ENCODE measurements at regions not wholly inside any gene's neighbourhood (a gene's known extent, or its start where the extent isn't known, plus 50 kb on each side); places are given as distances from the start of the nearest gene placed in this dataset.

DNA sequence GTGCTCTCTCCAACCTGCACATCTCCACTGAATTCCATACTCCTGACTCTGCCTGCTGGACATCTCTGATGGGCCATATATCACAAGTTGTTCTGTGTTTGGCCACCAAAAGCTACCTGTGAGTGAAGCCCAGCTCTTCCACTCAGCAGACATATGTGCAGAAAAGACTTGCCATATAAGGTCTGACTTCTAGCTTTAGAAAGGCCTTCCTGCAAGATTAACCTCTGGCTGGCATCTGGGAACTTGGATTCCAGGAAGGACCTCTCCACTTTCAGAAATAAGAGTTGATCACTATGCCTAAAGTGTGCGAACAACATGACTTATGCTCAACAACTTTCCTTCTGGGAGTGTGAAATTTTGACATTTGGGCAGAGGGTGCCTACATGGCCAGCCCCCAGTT is 113.7 kb downstream of the TNFAIP3 start:
- Histone ChIP-seq H3K4me3 (no peak overlapping the region), H3K36me3 (ENCODE audit: control insufficient read depth, insufficient read depth, low read length) (no peaks in the 10 kb centered on the region), H4K20me1 (replicated peaks; ENCODE audit: control insufficient read depth, insufficient read depth, low read length) (no peaks in the 10 kb centered on the region), H3K4me2 (ENCODE audit: insufficient read depth, low read length) (no peak overlapping the region), H3K27ac (ENCODE audit: extremely low read depth, low read depth, low read length) (no peak overlapping the region), H3K9me1 (ENCODE audit: control insufficient read depth, insufficient read depth, low read length) (no peaks in the 10 kb centered on the region), H2AFZ (ENCODE audit: low read depth, low read length) (no peak overlapping the region), H3K79me2 (ENCODE audit: control insufficient read depth, insufficient read depth, low read length) (no peaks in the 10 kb centered on the region), H3K9me3 (replicated peaks; ENCODE audit: control insufficient read depth, insufficient read depth, low read depth, low read length) (no peaks in the 10 kb centered on the region), H3K27me3 (ENCODE audit: control insufficient read depth in 2 of 2, insufficient read depth in 2 of 2, low read length in 2 of 2) (no peaks in the 10 kb centered on the region), H3K9ac (ENCODE audit: insufficient read depth in 1 of 2, low read depth in 2 of 2, low read length in 2 of 2) (no peak overlapping the region), H3K4me1 (replicated peaks in 1 of 2; ENCODE audit: control insufficient read depth in 2 of 2, insufficient read depth in 2 of 2, low read length in 2 of 2) (peaks cover 7 to 31% of the 10 kb centered on the region in 2 experiments)
- 46% methylated on average over 1 of the region's 1 CpG for WGBS (ENCODE audit: insufficient coverage, low coverage, missing lambda C conversion rate)
- BruUV-seq (replicated peaks): no TSS peak
- TF ChIP-seq ZNF764 (CRISPR knock-in tag; IDR thresholded peaks at IDR 0.05; ENCODE audit: low read depth) (no peak), ZNF282 (CRISPR knock-in tag; IDR thresholded peaks at IDR 0.05) (no peak), SRF (CRISPR knock-in tag; IDR thresholded peaks at IDR 0.05) (peak in 1 of 2 experiments; percentile 78; a peak in 1 of 4 replicates), SRSF3 (IDR thresholded peaks at IDR 0.05; ENCODE audit: insufficient read depth, low read length) (no peak)
- no peak for DNase-seq (ENCODE audit: extremely low read depth in 1 of 4, low spot score in 3 of 4)
- ChIA-PET CTCF (ENCODE audit: low intra/inter-chr PET ratio) (no interaction called here), POLR2A (interaction anchor here (0.6 kb wide), 2 partner anchors 231 to 310 kb away, joined by 3 read pairs; no protein-coding TSS in a partner anchor)
- no peak for ATAC-seq
- FAIRE-seq: no peak
- intact Hi-C loops (cut with micrococcal nuclease): no loop called here
- in situ Hi-C loops (cut with MboI): no loop called here

DNA sequence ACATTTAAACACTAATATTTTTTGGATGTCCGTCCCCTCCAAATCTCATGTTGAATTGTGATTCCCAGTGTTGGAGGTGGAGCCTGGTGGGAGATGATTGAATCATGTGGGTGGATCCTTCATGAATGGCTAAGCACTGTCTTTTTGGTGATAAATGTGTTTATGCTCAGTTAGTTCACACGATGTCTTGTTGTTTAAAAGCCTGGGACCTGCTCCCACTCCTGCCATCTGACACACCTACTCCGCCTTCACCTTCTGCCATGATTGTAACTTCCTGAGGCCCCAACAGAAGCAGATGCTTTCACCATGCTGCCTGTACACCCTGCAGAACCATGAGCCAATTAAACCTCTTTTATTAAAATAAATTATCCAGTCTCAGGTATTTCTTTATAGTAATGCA is 114.7 kb downstream of the TNFAIP3 start:
- Histone ChIP-seq H3K9ac (ENCODE audit: insufficient read depth in 1 of 2, low read depth in 2 of 2, low read length in 2 of 2) (no peak overlapping the region), H3K27me3 (ENCODE audit: control insufficient read depth in 2 of 2, insufficient read depth in 2 of 2, low read length in 2 of 2) (no peaks in the 10 kb centered on the region), H3K4me2 (ENCODE audit: insufficient read depth, low read length) (no peak overlapping the region; the same call in 1 of the 2 replicates), H4K20me1 (replicated peaks; ENCODE audit: control insufficient read depth, insufficient read depth, low read length) (no peaks in the 10 kb centered on the region), H3K4me3 (no peak overlapping the region), H2AFZ (ENCODE audit: low read depth, low read length) (no peak overlapping the region), H3K27ac (ENCODE audit: extremely low read depth, low read depth, low read length) (no peak overlapping the region), H3K9me3 (replicated peaks; ENCODE audit: control insufficient read depth, insufficient read depth, low read depth, low read length) (no peaks in the 10 kb centered on the region), H3K79me2 (ENCODE audit: control insufficient read depth, insufficient read depth, low read length) (no peaks in the 10 kb centered on the region), H3K9me1 (ENCODE audit: control insufficient read depth, insufficient read depth, low read length) (no peaks in the 10 kb centered on the region), H3K36me3 (ENCODE audit: control insufficient read depth, insufficient read depth, low read length) (no peaks in the 10 kb centered on the region), H3K4me1 (replicated peaks in 1 of 2; ENCODE audit: control insufficient read depth in 2 of 2, insufficient read depth in 2 of 2, low read length in 2 of 2) (peaks cover 7 to 31% of the 10 kb centered on the region in 2 experiments)
- ChIA-PET CTCF (ENCODE audit: low intra/inter-chr PET ratio) (interaction anchor here (1.4 kb wide), 1 partner anchor 274 kb away, joined by 3 read pairs; no protein-coding TSS in a partner anchor), POLR2A (no interaction called here)
- ATAC-seq: no peak
- no TSS peak for BruUV-seq (replicated peaks)
- TF ChIP-seq, protein P1, sequence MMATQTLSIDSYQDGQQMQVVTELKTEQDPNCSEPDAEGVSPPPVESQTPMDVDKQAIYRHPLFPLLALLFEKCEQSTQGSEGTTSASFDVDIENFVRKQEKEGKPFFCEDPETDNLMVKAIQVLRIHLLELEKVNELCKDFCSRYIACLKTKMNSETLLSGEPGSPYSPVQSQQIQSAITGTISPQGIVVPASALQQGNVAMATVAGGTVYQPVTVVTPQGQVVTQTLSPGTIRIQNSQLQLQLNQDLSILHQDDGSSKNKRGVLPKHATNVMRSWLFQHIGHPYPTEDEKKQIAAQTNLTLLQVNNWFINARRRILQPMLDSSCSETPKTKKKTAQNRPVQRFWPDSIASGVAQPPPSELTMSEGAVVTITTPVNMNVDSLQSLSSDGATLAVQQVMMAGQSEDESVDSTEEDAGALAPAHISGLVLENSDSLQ (IDR thresholded peaks at IDR 0.05): peak; percentile 35; the same call in 1 of the 2 replicates
- no peak for TF ChIP-seq MYNN (IDR thresholded peaks at IDR 0.05)
- TF ChIP-seq MYNN (CRISPR knock-in tag; IDR thresholded peaks at IDR 0.05): no peak
- FAIRE-seq: no peak
- intact Hi-C loops (cut with micrococcal nuclease) (no loop called here), in situ Hi-C loops (cut with MboI) (no loop called here)
- 46% methylated on average over 3 of the region's 3 CpGs for WGBS (ENCODE audit: insufficient coverage, low coverage, missing lambda C conversion rate)
- no peak for DNase-seq (ENCODE audit: extremely low read depth in 1 of 4, low spot score in 3 of 4)

Data from K562 (cell line).